ENCODE measurements at regions not wholly inside any gene's neighbourhood (a gene's known extent, or its start where the extent isn't known, plus 50 kb on each side); places are given as distances from the start of the nearest gene placed in this dataset.

DNA sequence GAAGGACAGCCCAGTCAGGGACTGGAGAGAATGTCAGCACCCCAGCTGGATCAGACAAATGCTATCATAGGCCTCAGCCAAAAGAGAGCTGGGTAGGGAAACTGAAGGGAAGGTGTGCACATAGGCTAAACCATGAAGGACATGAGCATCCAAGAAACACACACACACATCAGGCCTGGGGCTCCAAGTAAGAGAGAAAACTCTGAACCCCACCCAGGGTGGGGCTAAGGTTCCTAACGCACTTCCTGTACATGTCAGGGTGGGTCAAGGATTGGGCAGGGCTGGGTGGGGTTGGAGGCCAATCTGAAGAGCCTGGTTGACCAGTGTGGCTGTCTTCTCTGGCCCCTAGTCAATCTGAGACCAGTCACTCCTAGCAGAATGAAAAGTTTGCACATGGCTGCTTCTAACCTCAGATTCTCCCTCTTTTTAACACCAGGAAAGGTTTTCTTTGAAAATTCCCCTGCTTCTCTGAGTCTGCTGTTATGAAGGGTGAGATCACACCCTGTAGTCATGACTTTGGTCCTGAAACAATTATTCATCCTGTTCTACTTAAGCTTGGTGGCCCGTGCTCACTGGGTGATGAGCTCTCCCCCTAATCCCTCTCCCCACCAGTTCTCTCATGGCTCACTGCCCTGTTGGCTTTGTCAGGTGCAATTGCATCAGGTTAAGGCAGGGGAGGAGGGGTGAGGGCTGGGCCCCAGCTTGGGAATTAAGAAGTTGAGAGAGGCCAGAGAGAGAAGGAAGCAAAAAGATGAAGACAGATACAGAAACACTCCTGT lies 88.4 kb downstream of the MAFB start:
- TF ChIP-seq, protein P1, sequence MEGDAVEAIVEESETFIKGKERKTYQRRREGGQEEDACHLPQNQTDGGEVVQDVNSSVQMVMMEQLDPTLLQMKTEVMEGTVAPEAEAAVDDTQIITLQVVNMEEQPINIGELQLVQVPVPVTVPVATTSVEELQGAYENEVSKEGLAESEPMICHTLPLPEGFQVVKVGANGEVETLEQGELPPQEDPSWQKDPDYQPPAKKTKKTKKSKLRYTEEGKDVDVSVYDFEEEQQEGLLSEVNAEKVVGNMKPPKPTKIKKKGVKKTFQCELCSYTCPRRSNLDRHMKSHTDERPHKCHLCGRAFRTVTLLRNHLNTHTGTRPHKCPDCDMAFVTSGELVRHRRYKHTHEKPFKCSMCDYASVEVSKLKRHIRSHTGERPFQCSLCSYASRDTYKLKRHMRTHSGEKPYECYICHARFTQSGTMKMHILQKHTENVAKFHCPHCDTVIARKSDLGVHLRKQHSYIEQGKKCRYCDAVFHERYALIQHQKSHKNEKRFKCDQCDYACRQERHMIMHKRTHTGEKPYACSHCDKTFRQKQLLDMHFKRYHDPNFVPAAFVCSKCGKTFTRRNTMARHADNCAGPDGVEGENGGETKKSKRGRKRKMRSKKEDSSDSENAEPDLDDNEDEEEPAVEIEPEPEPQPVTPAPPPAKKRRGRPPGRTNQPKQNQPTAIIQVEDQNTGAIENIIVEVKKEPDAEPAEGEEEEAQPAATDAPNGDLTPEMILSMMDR (IDR thresholded peaks at IDR 0.05): no peak
- TF ChIP-seq, protein P2, sequence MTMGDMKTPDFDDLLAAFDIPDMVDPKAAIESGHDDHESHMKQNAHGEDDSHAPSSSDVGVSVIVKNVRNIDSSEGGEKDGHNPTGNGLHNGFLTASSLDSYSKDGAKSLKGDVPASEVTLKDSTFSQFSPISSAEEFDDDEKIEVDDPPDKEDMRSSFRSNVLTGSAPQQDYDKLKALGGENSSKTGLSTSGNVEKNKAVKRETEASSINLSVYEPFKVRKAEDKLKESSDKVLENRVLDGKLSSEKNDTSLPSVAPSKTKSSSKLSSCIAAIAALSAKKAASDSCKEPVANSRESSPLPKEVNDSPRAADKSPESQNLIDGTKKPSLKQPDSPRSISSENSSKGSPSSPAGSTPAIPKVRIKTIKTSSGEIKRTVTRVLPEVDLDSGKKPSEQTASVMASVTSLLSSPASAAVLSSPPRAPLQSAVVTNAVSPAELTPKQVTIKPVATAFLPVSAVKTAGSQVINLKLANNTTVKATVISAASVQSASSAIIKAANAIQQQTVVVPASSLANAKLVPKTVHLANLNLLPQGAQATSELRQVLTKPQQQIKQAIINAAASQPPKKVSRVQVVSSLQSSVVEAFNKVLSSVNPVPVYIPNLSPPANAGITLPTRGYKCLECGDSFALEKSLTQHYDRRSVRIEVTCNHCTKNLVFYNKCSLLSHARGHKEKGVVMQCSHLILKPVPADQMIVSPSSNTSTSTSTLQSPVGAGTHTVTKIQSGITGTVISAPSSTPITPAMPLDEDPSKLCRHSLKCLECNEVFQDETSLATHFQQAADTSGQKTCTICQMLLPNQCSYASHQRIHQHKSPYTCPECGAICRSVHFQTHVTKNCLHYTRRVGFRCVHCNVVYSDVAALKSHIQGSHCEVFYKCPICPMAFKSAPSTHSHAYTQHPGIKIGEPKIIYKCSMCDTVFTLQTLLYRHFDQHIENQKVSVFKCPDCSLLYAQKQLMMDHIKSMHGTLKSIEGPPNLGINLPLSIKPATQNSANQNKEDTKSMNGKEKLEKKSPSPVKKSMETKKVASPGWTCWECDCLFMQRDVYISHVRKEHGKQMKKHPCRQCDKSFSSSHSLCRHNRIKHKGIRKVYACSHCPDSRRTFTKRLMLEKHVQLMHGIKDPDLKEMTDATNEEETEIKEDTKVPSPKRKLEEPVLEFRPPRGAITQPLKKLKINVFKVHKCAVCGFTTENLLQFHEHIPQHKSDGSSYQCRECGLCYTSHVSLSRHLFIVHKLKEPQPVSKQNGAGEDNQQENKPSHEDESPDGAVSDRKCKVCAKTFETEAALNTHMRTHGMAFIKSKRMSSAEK (CRISPR knock-in tag; IDR thresholded peaks at IDR 0.05; ENCODE audit: borderline replicate concordance): no peak
- TF ChIP-seq ESRRA (CRISPR knock-in tag; IDR thresholded peaks at IDR 0.05; ENCODE audit: borderline replicate concordance) (no peak), ZNF121 (CRISPR knock-in tag; IDR thresholded peaks at IDR 0.05) (no peak), SMAD4 (CRISPR knock-in tag; IDR thresholded peaks at IDR 0.05) (no peak)
- TF ChIP-seq, protein P3, sequence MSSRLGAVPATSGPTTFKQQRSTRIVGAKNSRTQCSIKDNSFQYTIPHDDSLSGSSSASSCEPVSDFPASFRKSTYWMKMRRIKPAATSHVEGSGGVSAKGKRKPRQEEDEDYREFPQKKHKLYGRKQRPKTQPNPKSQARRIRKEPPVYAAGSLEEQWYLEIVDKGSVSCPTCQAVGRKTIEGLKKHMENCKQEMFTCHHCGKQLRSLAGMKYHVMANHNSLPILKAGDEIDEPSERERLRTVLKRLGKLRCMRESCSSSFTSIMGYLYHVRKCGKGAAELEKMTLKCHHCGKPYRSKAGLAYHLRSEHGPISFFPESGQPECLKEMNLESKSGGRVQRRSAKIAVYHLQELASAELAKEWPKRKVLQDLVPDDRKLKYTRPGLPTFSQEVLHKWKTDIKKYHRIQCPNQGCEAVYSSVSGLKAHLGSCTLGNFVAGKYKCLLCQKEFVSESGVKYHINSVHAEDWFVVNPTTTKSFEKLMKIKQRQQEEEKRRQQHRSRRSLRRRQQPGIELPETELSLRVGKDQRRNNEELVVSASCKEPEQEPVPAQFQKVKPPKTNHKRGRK (CRISPR knock-in tag; IDR thresholded peaks at IDR 0.05; ENCODE audit: borderline replicate concordance): no peak
- TF ChIP-seq, protein P4, sequence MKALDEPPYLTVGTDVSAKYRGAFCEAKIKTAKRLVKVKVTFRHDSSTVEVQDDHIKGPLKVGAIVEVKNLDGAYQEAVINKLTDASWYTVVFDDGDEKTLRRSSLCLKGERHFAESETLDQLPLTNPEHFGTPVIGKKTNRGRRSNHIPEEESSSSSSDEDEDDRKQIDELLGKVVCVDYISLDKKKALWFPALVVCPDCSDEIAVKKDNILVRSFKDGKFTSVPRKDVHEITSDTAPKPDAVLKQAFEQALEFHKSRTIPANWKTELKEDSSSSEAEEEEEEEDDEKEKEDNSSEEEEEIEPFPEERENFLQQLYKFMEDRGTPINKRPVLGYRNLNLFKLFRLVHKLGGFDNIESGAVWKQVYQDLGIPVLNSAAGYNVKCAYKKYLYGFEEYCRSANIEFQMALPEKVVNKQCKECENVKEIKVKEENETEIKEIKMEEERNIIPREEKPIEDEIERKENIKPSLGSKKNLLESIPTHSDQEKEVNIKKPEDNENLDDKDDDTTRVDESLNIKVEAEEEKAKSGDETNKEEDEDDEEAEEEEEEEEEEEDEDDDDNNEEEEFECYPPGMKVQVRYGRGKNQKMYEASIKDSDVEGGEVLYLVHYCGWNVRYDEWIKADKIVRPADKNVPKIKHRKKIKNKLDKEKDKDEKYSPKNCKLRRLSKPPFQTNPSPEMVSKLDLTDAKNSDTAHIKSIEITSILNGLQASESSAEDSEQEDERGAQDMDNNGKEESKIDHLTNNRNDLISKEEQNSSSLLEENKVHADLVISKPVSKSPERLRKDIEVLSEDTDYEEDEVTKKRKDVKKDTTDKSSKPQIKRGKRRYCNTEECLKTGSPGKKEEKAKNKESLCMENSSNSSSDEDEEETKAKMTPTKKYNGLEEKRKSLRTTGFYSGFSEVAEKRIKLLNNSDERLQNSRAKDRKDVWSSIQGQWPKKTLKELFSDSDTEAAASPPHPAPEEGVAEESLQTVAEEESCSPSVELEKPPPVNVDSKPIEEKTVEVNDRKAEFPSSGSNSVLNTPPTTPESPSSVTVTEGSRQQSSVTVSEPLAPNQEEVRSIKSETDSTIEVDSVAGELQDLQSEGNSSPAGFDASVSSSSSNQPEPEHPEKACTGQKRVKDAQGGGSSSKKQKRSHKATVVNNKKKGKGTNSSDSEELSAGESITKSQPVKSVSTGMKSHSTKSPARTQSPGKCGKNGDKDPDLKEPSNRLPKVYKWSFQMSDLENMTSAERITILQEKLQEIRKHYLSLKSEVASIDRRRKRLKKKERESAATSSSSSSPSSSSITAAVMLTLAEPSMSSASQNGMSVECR (CRISPR knock-in tag; IDR thresholded peaks at IDR 0.05; ENCODE audit: borderline replicate concordance): no peak
- TF ChIP-seq, protein P5, sequence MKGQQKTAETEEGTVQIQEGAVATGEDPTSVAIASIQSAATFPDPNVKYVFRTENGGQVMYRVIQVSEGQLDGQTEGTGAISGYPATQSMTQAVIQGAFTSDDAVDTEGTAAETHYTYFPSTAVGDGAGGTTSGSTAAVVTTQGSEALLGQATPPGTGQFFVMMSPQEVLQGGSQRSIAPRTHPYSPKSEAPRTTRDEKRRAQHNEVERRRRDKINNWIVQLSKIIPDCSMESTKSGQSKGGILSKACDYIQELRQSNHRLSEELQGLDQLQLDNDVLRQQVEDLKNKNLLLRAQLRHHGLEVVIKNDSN (CRISPR knock-in tag; IDR thresholded peaks at IDR 0.05): no peak
- TF ChIP-seq, protein P6, sequence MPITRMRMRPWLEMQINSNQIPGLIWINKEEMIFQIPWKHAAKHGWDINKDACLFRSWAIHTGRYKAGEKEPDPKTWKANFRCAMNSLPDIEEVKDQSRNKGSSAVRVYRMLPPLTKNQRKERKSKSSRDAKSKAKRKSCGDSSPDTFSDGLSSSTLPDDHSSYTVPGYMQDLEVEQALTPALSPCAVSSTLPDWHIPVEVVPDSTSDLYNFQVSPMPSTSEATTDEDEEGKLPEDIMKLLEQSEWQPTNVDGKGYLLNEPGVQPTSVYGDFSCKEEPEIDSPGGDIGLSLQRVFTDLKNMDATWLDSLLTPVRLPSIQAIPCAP (CRISPR knock-in tag; IDR thresholded peaks at IDR 0.05): no peak

Measured in WTC11 (cell line).